H9 (cell line): ENCODE measurements at regions not wholly inside any gene's neighbourhood (a gene's known extent, or its start where the extent isn't known, plus 50 kb on each side); places are given as distances from the start of the nearest gene placed in this dataset.

Source experiments
- DNase-seq: peaks from one replicate; pipeline ENCODE4 v3.0.0-alpha.2; 2017
- H2AFZ ChIP-seq: one replicate; pipeline ENCODE4 v1.6.1; 2013; ENCODE audit warnings: mild to moderate bottlenecking, low read length, control low read depth, moderate library complexity
- H2AK5ac ChIP-seq: 2 replicates; pipeline ENCODE4 v1.6.1; 2013; ENCODE audit warnings: low read length, control low read depth, mixed read lengths; ENCODE audit not compliant: insufficient read length
- H2BK120ac ChIP-seq: one replicate; pipeline ENCODE4 v1.6.1; 2013; ENCODE audit warnings: low read depth, mild to moderate bottlenecking, low read length, control low read depth, inconsistent platforms; ENCODE audit not compliant: poor library complexity, severe bottlenecking
- H2BK12ac ChIP-seq: 2 replicates; pipeline ENCODE4 v1.6.1; 2013; ENCODE audit warnings: low read length, control low read depth, mixed read lengths, low read depth; ENCODE audit not compliant: insufficient read length
- H2BK15ac ChIP-seq: 2 replicates; pipeline ENCODE4 v1.6.1; 2013; ENCODE audit warnings: low read depth, low read length, control low read depth
- H2BK20ac ChIP-seq: one replicate; pipeline ENCODE4 v1.6.1; 2013; ENCODE audit warnings: low read depth, mild to moderate bottlenecking, low read length, control low read depth, inconsistent platforms; ENCODE audit not compliant: poor library complexity, severe bottlenecking
- H2BK5ac ChIP-seq: 2 replicates; pipeline ENCODE4 v1.6.1; 2013; ENCODE audit warnings: low read length, control low read depth, mixed read lengths; ENCODE audit not compliant: insufficient read length
- H3K14ac ChIP-seq: 2 replicates; pipeline ENCODE4 v1.6.1; 2013; ENCODE audit warnings: low read length, control low read depth; ENCODE audit not compliant: insufficient read depth
- H3K18ac ChIP-seq: 2 replicates; pipeline ENCODE4 v1.6.1; 2013; ENCODE audit warnings: low read depth, mild to moderate bottlenecking, mixed read lengths, low read length, control low read depth; ENCODE audit not compliant: insufficient read length
- H3K23ac ChIP-seq: 2 replicates; pipeline ENCODE4 v1.6.1; 2013; ENCODE audit warnings: low read length, control low read depth, mixed read lengths, low read depth; ENCODE audit not compliant: insufficient read length
- H3K23me2 ChIP-seq: 2 replicates; pipeline ENCODE4 v1.6.1; 2013; ENCODE audit warnings: low read depth, mild to moderate bottlenecking, mixed read lengths, low read length, control low read depth; ENCODE audit not compliant: insufficient read length, poor library complexity, severe bottlenecking
- H3K27ac ChIP-seq: 2 replicates; pipeline ENCODE4 v1.5.1; 2013; ENCODE audit warnings: low read length, control low read depth, mixed read lengths, low read depth; ENCODE audit not compliant: insufficient read length
- H3K27me3 ChIP-seq: 2 replicates; pipeline ENCODE4 v1.6.1; 2013; ENCODE audit warnings: low read length, control low read depth, inconsistent platforms; ENCODE audit not compliant: insufficient read depth
- H3K4ac ChIP-seq: 2 replicates; pipeline ENCODE4 v1.6.1; 2013; ENCODE audit warnings: low read depth, mild to moderate bottlenecking, control low read depth, inconsistent platforms, low read length, moderate library complexity
- H3K4me1 ChIP-seq: 2 replicates; pipeline ENCODE4 v1.6.1; 2013; ENCODE audit warnings: low read length, control low read depth, inconsistent platforms; ENCODE audit not compliant: insufficient read depth
- H3K4me2 ChIP-seq: 2 replicates; pipeline ENCODE4 v1.6.1; 2013; ENCODE audit warnings: low read length, control low read depth, mixed read lengths; ENCODE audit not compliant: insufficient read length, insufficient read depth
- H3K56ac ChIP-seq: 2 replicates; pipeline ENCODE4 v1.6.1; 2013; ENCODE audit warnings: low read depth, mild to moderate bottlenecking, mixed read lengths, low read length, control low read depth; ENCODE audit not compliant: insufficient read length
- H3K79me1 ChIP-seq: 2 replicates; pipeline ENCODE4 v1.6.1; 2013; ENCODE audit warnings: low read depth, mild to moderate bottlenecking, moderate library complexity, low read length, control low read depth, inconsistent platforms; ENCODE audit not compliant: insufficient read depth, poor library complexity, severe bottlenecking
- H3K79me2 ChIP-seq: 2 replicates; pipeline ENCODE4 v1.6.1; 2013; ENCODE audit warnings: low read length, control low read depth, inconsistent platforms; ENCODE audit not compliant: insufficient read depth
- H3K9ac ChIP-seq: 2 replicates; pipeline ENCODE4 v1.6.1; 2013; ENCODE audit warnings: low read length, control low read depth, mixed read lengths; ENCODE audit not compliant: insufficient read length; ENCODE audit errors: extremely low read depth
- H3K9me3 ChIP-seq: one replicate; pipeline ENCODE4 v1.6.1; 2013; ENCODE audit warnings: low read depth, low read length, inconsistent platforms; ENCODE audit not compliant: control insufficient read depth
- H3T11ph ChIP-seq: one replicate; pipeline ENCODE4 v1.6.1; 2013; ENCODE audit warnings: mild to moderate bottlenecking, low read length, control low read depth, inconsistent platforms
- H4K20me1 ChIP-seq: one replicate; pipeline ENCODE4 v1.6.1; 2013; ENCODE audit not compliant: control insufficient read depth, insufficient read length, insufficient read depth
- H4K5ac ChIP-seq: 2 replicates; pipeline ENCODE4 v1.6.1; 2013; ENCODE audit warnings: low read depth, mild to moderate bottlenecking, mixed read lengths, low read length, control low read depth; ENCODE audit not compliant: insufficient read length
- H4K8ac ChIP-seq: replicated peaks from 2 replicates; pipeline ENCODE4 v1.6.1; 2013; ENCODE audit warnings: low read length, control low read depth, mixed read lengths, low read depth; ENCODE audit not compliant: insufficient read length
- H4K91ac ChIP-seq: 2 replicates; pipeline ENCODE4 v1.6.1; 2013; ENCODE audit warnings: low read depth, mild to moderate bottlenecking, moderate library complexity, mixed read lengths, low read length, control low read depth; ENCODE audit not compliant: insufficient read length
- H3K27ac Mint-ChIP-seq, 3 experiments: 2 replicates in 2 of 3; 3 replicates in 1 of 3; pipeline ENCODE4 v1.8.0; 2020 to 2021; ENCODE audit warnings: mixed read lengths in 3 of 3, mild to moderate bottlenecking in 1 of 3, moderate library complexity in 1 of 3
- H3K27me3 Mint-ChIP-seq: 2 replicates; pipeline ENCODE4 v1.8.0; 2021; ENCODE audit warnings: low read depth, mild to moderate bottlenecking, moderate library complexity, mixed read lengths
- H3K36me3 Mint-ChIP-seq, 3 experiments: 2 replicates in 2 of 3; 3 replicates in 1 of 3; pipeline ENCODE4 v1.8.0; 2020 to 2021; ENCODE audit warnings: low read depth in 3 of 3, mixed read lengths in 3 of 3; ENCODE audit not compliant: insufficient read depth in 1 of 3
- H3K4me1 Mint-ChIP-seq, 2 experiments: 2 replicates each; pipeline ENCODE4 v1.8.0; 2020; ENCODE audit warnings: mixed read lengths in 2 of 2
- H3K4me3 Mint-ChIP-seq, 2 experiments: 2 replicates in 1 of 2; 3 replicates in 1 of 2; pipeline ENCODE4 v1.8.0; 2020 to 2021; ENCODE audit warnings: mild to moderate bottlenecking in 2 of 2, mixed read lengths in 2 of 2, moderate library complexity in 1 of 2
- H3K9me3 Mint-ChIP-seq, 2 experiments: 2 replicates in 1 of 2; 3 replicates in 1 of 2; pipeline ENCODE4 v1.8.0; 2020; ENCODE audit warnings: mild to moderate bottlenecking in 2 of 2, mixed read lengths in 2 of 2, moderate library complexity in 1 of 2
- WGBS: extraction: QIAGEN DNeasy Blood & Tissue Kit; methylation state at CpG from one replicate; pipeline ENCODE4 v1.1.7; 2013; ENCODE audit warnings: missing lambda C conversion rate, low lambda C conversion rate, mixed read lengths; ENCODE audit not compliant: insufficient read length; ENCODE audit errors: extremely low coverage; 5-methylcytosine and 5-hydroxymethylcytosine counted together
- TF ChIP-seq, protein P1 (sequence below): fragments of 200-600 bp; sonication (generic); conservative IDR thresholded peaks from 3 replicates; pipeline ENCODE4 v1.8.0; 2021; ENCODE audit warnings: antibody characterized with exemption, mild to moderate bottlenecking

DNA sequence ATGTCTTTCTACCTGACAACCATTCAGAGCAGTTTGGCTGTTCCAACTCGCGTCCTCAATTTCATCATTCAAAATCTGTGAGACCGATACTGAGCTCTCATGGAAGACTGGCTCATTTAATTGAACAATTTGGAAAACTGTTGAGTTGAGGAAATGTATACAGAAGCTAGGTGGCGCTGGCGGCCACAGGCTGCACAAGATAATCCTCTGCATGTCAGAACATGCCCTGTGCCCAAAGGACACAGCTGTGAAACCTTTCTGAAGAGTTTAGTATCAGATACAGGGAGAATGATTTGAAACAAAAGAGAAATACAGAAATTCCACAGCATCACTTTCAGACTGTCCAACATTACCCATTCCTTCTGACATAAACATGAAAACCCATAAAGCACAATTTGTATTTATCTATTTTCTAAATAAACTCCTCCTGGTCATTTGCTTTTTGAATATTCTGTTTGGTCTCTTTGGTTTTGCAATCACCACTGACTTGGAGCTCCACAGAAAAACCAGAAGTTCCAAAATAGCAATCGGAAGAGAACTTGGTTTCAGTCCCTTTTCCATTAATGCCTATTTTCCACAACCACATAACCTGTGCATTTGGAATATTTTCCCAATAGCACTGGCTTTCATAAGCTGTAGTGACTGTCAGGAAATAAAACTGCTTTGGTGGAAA lies 192.8 kb downstream of the MAP2K6 start:
- no peak overlapping the region for H2BK12ac ChIP-seq
- H3K27me3 ChIP-seq: no peaks in the 10 kb centered on the region
- no peak overlapping the region for H4K8ac ChIP-seq
- H3K79me1 ChIP-seq: no peaks in the 10 kb centered on the region
- Mint-ChIP-seq H3K4me3 (no peak overlapping the region), H3K9me3 (0 out of 5 replicates have a peak, but pooled peaks cover 0 to 2% of the 10 kb centered on the region in 2 experiments), H3K27ac (peak overlapping the region in 2 of 3 experiments; percentile 72 to 92; a peak in 3 of 7 replicates), H3K4me1 (peaks cover 11 to 12% of the 10 kb centered on the region in 2 experiments), H3K27me3 (no peaks in the 10 kb centered on the region), H3K36me3 (no peaks in the 10 kb centered on the region)
- no peaks in the 10 kb centered on the region for H3K23me2 ChIP-seq
- H3K18ac ChIP-seq: no peak overlapping the region
- H3K4me2 ChIP-seq: no peak overlapping the region
- no peak overlapping the region for H4K91ac ChIP-seq
- no peak overlapping the region for H4K5ac ChIP-seq
- TF ChIP-seq, protein P1, sequence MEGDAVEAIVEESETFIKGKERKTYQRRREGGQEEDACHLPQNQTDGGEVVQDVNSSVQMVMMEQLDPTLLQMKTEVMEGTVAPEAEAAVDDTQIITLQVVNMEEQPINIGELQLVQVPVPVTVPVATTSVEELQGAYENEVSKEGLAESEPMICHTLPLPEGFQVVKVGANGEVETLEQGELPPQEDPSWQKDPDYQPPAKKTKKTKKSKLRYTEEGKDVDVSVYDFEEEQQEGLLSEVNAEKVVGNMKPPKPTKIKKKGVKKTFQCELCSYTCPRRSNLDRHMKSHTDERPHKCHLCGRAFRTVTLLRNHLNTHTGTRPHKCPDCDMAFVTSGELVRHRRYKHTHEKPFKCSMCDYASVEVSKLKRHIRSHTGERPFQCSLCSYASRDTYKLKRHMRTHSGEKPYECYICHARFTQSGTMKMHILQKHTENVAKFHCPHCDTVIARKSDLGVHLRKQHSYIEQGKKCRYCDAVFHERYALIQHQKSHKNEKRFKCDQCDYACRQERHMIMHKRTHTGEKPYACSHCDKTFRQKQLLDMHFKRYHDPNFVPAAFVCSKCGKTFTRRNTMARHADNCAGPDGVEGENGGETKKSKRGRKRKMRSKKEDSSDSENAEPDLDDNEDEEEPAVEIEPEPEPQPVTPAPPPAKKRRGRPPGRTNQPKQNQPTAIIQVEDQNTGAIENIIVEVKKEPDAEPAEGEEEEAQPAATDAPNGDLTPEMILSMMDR: peak; percentile 93
- peak overlapping the region; percentile 77 for H2BK120ac ChIP-seq
- H3K4ac ChIP-seq: no peak overlapping the region; the same call in 1 of the 2 replicates
- H3K79me2 ChIP-seq: no peaks in the 10 kb centered on the region
- no peak overlapping the region for H3K56ac ChIP-seq
- H3K14ac ChIP-seq: no peak overlapping the region
- DNase-seq: peak; percentile 85
- H2AK5ac ChIP-seq: no peak overlapping the region
- no peaks in the 10 kb centered on the region for H4K20me1 ChIP-seq
- no peak overlapping the region for H2BK15ac ChIP-seq
- H3T11ph ChIP-seq: peak overlapping the region; percentile 83
- no peak overlapping the region for H3K9ac ChIP-seq
- no peak overlapping the region for H2BK20ac ChIP-seq
- no peak overlapping the region for H3K27ac ChIP-seq
- no CpG with 5 or more reads among the region's 6 CpGs for WGBS
- H3K23ac ChIP-seq: no peak overlapping the region
- H2AFZ ChIP-seq: peak overlapping the region; percentile 56
- H2BK5ac ChIP-seq: no peak overlapping the region
- no peaks in the 10 kb centered on the region for H3K4me1 ChIP-seq
- no peaks in the 10 kb centered on the region for H3K9me3 ChIP-seq
